DOHH2 (cell line): ENCODE measurements at regions not wholly inside any gene's neighbourhood (a gene's known extent, or its start where the extent isn't known, plus 50 kb on each side); places are given as distances from the start of the nearest gene placed in this dataset.
"Not testable (repeated sequence)": the region's sequence is repeated elsewhere in the genome, so short reads cannot be mapped to it uniquely, and the experiment has no call there.

Source experiments
- H3F3A ChIP-seq: fragments of 200-600 bp; sonication (generic), shearing (Covaris generic); 2 replicates; pipeline ENCODE4 v1.6.0; 2016; ENCODE audit warnings: antibody characterized with exemption, mild to moderate bottlenecking; ENCODE audit not compliant: control insufficient read depth, insufficient read depth
- H3K27ac ChIP-seq: fragments of 200-600 bp; sonication (generic); 2 replicates; pipeline ENCODE4 v1.5.1; 2014; ENCODE audit warnings: low read depth, mild to moderate bottlenecking, low read length, moderate library complexity
- H3K27me3 ChIP-seq: fragments of 200-600 bp; sonication (generic); 2 replicates; pipeline ENCODE4 v1.6.1; 2014; ENCODE audit warnings: mild to moderate bottlenecking, low read length, mixed read lengths; ENCODE audit not compliant: control insufficient read depth
- H3K36me3 ChIP-seq: fragments of 200-600 bp; sonication (generic); 2 replicates; pipeline ENCODE4 v1.6.1; 2014; ENCODE audit warnings: mild to moderate bottlenecking, low read length, moderate library complexity, mixed read lengths; ENCODE audit not compliant: control insufficient read depth
- H3K4me1 ChIP-seq: fragments of 200-600 bp; sonication (generic); 2 replicates; pipeline ENCODE4 v1.6.1; 2014; ENCODE audit warnings: mild to moderate bottlenecking, low read length, mixed read lengths; ENCODE audit not compliant: control insufficient read depth
- H3K4me2 ChIP-seq: fragments of 200-600 bp; sonication (generic); 2 replicates; pipeline ENCODE4 v1.6.0; 2014; ENCODE audit warnings: mild to moderate bottlenecking, low read length, moderate library complexity
- H3K4me3 ChIP-seq: fragments of 200-600 bp; sonication (generic); 2 replicates; pipeline ENCODE4 v1.5.1; 2014; ENCODE audit warnings: mild to moderate bottlenecking, low read length, mixed read lengths
- H3K79me2 ChIP-seq: fragments of 200-600 bp; sonication (generic); 2 replicates; pipeline ENCODE4 v1.6.1; 2014; ENCODE audit warnings: mild to moderate bottlenecking, low read length, mixed read lengths; ENCODE audit not compliant: control insufficient read depth
- H3K9me2 ChIP-seq: fragments of 200-600 bp; sonication (generic); replicated peaks from 2 replicates; pipeline ENCODE4 v1.6.1; 2014; ENCODE audit warnings: mild to moderate bottlenecking, low read length, mixed read lengths; ENCODE audit not compliant: control insufficient read depth
- H3K9me3 ChIP-seq: fragments of 200-600 bp; sonication (generic); 2 replicates; pipeline ENCODE4 v1.6.1; 2014; ENCODE audit warnings: antibody characterized with exemption, low read length, mixed read lengths; ENCODE audit not compliant: control insufficient read depth, insufficient read depth
- H4K20me1 ChIP-seq: fragments of 200-600 bp; sonication (generic); 2 replicates; pipeline ENCODE4 v1.6.0; 2014; ENCODE audit warnings: low read depth, mild to moderate bottlenecking, antibody characterized with exemption, low read length, moderate library complexity; ENCODE audit not compliant: control insufficient read depth, insufficient read depth
- CTCF ChIP-seq: fragments of 200-600 bp; sonication (generic); IDR thresholded peaks from one replicate; pipeline ENCODE4 v1.5.1; 2014; ENCODE audit warnings: antibody characterized with exemption, mild to moderate bottlenecking, low read depth, low read length; ENCODE audit not compliant: poor library complexity, severe bottlenecking
- EZH2phosphoT487 ChIP-seq: fragments of 200-600 bp; sonication (generic); IDR thresholded peaks from 2 replicates; pipeline ENCODE4 v1.6.1; 2017; ENCODE audit warnings: borderline replicate concordance, mild to moderate bottlenecking, antibody characterized with exemption, low read length, moderate library complexity, mixed read lengths

GRCh38 chr4:135411251-135411650 is 1209.7 kb upstream of the PABPC4L start:
- H3F3A ChIP-seq = no peaks in the 10 kb centered on the region
- H4K20me1 ChIP-seq = no peaks in the 10 kb centered on the region
- no peak for TF ChIP-seq CTCF
- no peak for TF ChIP-seq EZH2phosphoT487
- H3K4me1 ChIP-seq = no peaks in the 10 kb centered on the region
- no peak overlapping the region for H3K4me3 ChIP-seq
- H3K79me2 ChIP-seq = no peaks in the 10 kb centered on the region
- no peaks in the 10 kb centered on the region for H3K9me2 ChIP-seq
- H3K9me3 ChIP-seq = no peaks in the 10 kb centered on the region
- no peak overlapping the region for H3K4me2 ChIP-seq
- H3K27ac ChIP-seq = no peak overlapping the region
- no peaks in the 10 kb centered on the region for H3K36me3 ChIP-seq
- H3K27me3 ChIP-seq = no peaks in the 10 kb centered on the region

GRCh38 chr4:135409261-135409660 is 1207.7 kb upstream of the PABPC4L start:
- H3K9me2 ChIP-seq, H3K27ac ChIP-seq, H4K20me1 ChIP-seq, H3K4me1 ChIP-seq, H3K9me3 ChIP-seq, H3K4me3 ChIP-seq, H3K4me2 ChIP-seq, H3K27me3 ChIP-seq, H3K79me2 ChIP-seq, H3K36me3 ChIP-seq, H3F3A ChIP-seq: not testable (repeated sequence)

GRCh38 chr4:135408109-135408508 is 1206.5 kb upstream of the PABPC4L start:
- no peaks in the 10 kb centered on the region for H3K4me1 ChIP-seq
- no peaks in the 10 kb centered on the region for H3K27me3 ChIP-seq
- no peaks in the 10 kb centered on the region for H3K79me2 ChIP-seq
- no peaks in the 10 kb centered on the region for H3F3A ChIP-seq
- no peak overlapping the region for H3K27ac ChIP-seq
- H3K4me2 ChIP-seq = no peak overlapping the region
- no peaks in the 10 kb centered on the region for H3K9me3 ChIP-seq
- no peaks in the 10 kb centered on the region for H4K20me1 ChIP-seq
- H3K36me3 ChIP-seq = no peaks in the 10 kb centered on the region
- no peak overlapping the region for H3K4me3 ChIP-seq
- no peak for TF ChIP-seq CTCF
- no peaks in the 10 kb centered on the region for H3K9me2 ChIP-seq

- not testable (repeated sequence) for H3K4me2 ChIP-seq, H3F3A ChIP-seq, H3K79me2 ChIP-seq, H3K36me3 ChIP-seq, H3K4me1 ChIP-seq, H3K27me3 ChIP-seq, H3K4me3 ChIP-seq, H3K9me2 ChIP-seq, H4K20me1 ChIP-seq, H3K27ac ChIP-seq, H3K9me3 ChIP-seq
Measured at GRCh38 chr4:135406597-135406996, 1205.0 kb upstream of the PABPC4L start.
